ENCODE measurements at regions not wholly inside any gene's neighbourhood (a gene's known extent, or its start where the extent isn't known, plus 50 kb on each side); places are given as distances from the start of the nearest gene placed in this dataset.

- intact Hi-C loops (cut with DNase I), result loop anchor here in 1 of 10 donors (5.0 kb wide), 1 partner anchor 34 kb away; no protein-coding TSS in a partner anchor
- Histone ChIP-seq H3K4me3 (no peak overlapping the region), H3K27me3 (no peaks in the 10 kb centered on the region), H3K36me3 (no peaks in the 10 kb centered on the region), H3K27ac (no peak overlapping the region), H3K4me1 (peaks cover 0 to 35% (median 24%) of the 10 kb centered on the region in 12 donors), H3K9me3 (no peaks in the 10 kb centered on the region)
- WGBS, 4 donors, result 93 to 100% (median 97%) methylated on average over 2 of the region's 2 CpGs
- TF ChIP-seq POLR2A (IDR thresholded peaks at IDR 0.05) (no peak), CTCF (IDR thresholded peaks at IDR 0.05) (no peak)
- DNase-seq (no peak), ATAC-seq (no peak)
Observed at GRCh38 chr4:128603081-128603480, 206.4 kb upstream of the JADE1 start.

DNA sequence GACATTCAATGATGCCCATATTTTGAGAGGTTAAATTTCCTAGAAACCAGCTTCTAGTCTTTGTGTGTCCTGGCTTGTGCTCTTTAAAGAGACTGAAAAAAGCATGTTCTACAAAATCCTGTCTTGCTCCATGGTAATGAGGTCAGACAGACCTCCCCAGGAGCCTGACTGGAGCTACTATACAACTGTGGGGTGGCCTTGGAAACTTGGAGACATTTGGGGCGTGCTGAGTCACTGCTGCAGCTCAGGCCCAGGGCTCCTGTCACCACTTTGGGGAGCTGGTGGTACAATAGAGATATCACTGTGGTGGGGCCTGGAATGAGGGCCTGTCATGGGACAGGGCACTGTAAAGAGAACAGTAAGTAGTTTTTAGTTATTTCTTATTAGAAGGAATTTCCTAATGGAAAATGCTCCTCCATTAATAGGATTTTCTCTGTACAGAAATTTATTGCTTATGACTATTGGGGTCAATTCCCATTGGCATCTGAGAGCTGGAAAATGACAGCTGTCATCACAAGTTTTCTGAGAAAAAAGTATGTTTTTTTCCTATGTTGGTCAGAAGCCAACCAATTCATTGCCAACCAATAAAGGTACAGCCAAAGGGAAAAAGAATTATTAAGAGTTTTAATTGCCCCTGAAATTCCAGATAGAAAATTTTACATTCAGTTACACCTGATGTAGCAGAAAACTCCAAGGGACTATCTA lies 207.4 kb upstream of the JADE1 start:
- H3K27ac ChIP-seq, result peak overlapping the region in 8 of 12 donors; percentile 23 to 72 (median 43)
- H3K4me3 ChIP-seq, result no peak overlapping the region
- intact Hi-C loops (cut with DNase I), result loop anchor here in 1 of 10 donors (5.0 kb wide), 1 partner anchor 35 kb away; no protein-coding TSS in a partner anchor
- TF ChIP-seq POLR2A (IDR thresholded peaks at IDR 0.05) (no peak), CTCF (IDR thresholded peaks at IDR 0.05) (no peak)
- H3K36me3 ChIP-seq, result no peaks in the 10 kb centered on the region
- ATAC-seq (peak in 3 of 4 donors; percentile 31 to 57 (median 48)), DNase-seq (peak in 2 of 5 donors; percentile 37 to 58)
- H3K9me3 ChIP-seq, result no peaks in the 10 kb centered on the region
- 72 to 80% (median 76%) methylated on average over 1 of the region's 1 CpG for WGBS, 4 donors
- H3K4me1 ChIP-seq, result peaks cover 0 to 35% (median 24%) of the 10 kb centered on the region in 12 donors
- H3K27me3 ChIP-seq, result no peaks in the 10 kb centered on the region

- Histone ChIP-seq H3K4me1 (peaks cover 0 to 35% (median 24%) of the 10 kb centered on the region in 12 donors), H3K4me3 (peak overlapping the region in 4 of 12 donors; percentile 6 to 26 (median 6)), H3K9me3 (no peaks in the 10 kb centered on the region), H3K27ac (peak overlapping the region in 11 of 12 donors; percentile 37 to 81 (median 71)), H3K36me3 (no peaks in the 10 kb centered on the region), H3K27me3 (no peaks in the 10 kb centered on the region)
- intact Hi-C loops (cut with DNase I), result loop anchor here in 1 of 10 donors (5.0 kb wide), 1 partner anchor 36 kb away; no protein-coding TSS in a partner anchor
- ATAC-seq (peak; percentile 79 to 89 (median 84)), DNase-seq (peak in 4 of 5 donors; percentile 33 to 77 (median 46))
- TF ChIP-seq CTCF (IDR thresholded peaks at IDR 0.05) (no peak), POLR2A (IDR thresholded peaks at IDR 0.05) (no peak)
- 41 to 54% (median 48%) methylated on average over 11 to 14 of the region's 14 CpGs for WGBS, 4 donors
Observed at GRCh38 chr4:128600996-128601871, 208.3 kb upstream of the JADE1 start.

Data from heart left ventricle (tissue), 16 donors.